ENCODE measurements at regions not wholly inside any gene's neighbourhood (a gene's known extent, or its start where the extent isn't known, plus 50 kb on each side); places are given as distances from the start of the nearest gene placed in this dataset.

GRCh38 chr9:13673348-13673747 lies 393.9 kb upstream of the MPDZ start:
- H3K4me1 Mint-ChIP-seq: no peaks in the 10 kb centered on the region
- H3K27me3 Mint-ChIP-seq: no peaks in the 10 kb centered on the region
- DNase-seq: no peak
- H3K27ac Mint-ChIP-seq: no peak overlapping the region
- H3K4me3 Mint-ChIP-seq: no peak overlapping the region
- no peaks in the 10 kb centered on the region for H3K36me3 Mint-ChIP-seq
- H3K9me3 Mint-ChIP-seq: peaks cover 6% of the 10 kb centered on the region
- CTCF ChIA-PET: no interaction called here

GRCh38 chr9:13665418-13666066 lies 386.1 kb upstream of the MPDZ start:
- Mint-ChIP-seq H3K36me3 (no peaks in the 10 kb centered on the region), H3K4me3 (no peak overlapping the region), H3K4me1 (no peaks in the 10 kb centered on the region), H3K27ac (no peak overlapping the region), H3K27me3 (no peaks in the 10 kb centered on the region), H3K9me3 (peaks cover 12% of the 10 kb centered on the region)
- no peak for DNase-seq
- CTCF ChIA-PET: no interaction called here

GRCh38 chr9:13661014-13661413 lies 381.5 kb upstream of the MPDZ start:
- Mint-ChIP-seq H3K9me3 (peaks cover 12% of the 10 kb centered on the region), H3K4me3 (no peak overlapping the region), H3K4me1 (no peaks in the 10 kb centered on the region), H3K27ac (peak overlapping the region; percentile 50), H3K36me3 (no peaks in the 10 kb centered on the region), H3K27me3 (no peaks in the 10 kb centered on the region)
- no peak for DNase-seq
- CTCF ChIA-PET: no interaction called here

GRCh38 chr9:13651969-13652663 lies 372.6 kb upstream of the MPDZ start:
- H3K4me3 Mint-ChIP-seq: no peak overlapping the region
- H3K9me3 Mint-ChIP-seq: peaks cover 9% of the 10 kb centered on the region
- no peaks in the 10 kb centered on the region for H3K36me3 Mint-ChIP-seq
- no peak for DNase-seq
- H3K27ac Mint-ChIP-seq: no peak overlapping the region
- CTCF ChIA-PET: no interaction called here
- H3K4me1 Mint-ChIP-seq: no peaks in the 10 kb centered on the region
- no peaks in the 10 kb centered on the region for H3K27me3 Mint-ChIP-seq

GRCh38 chr9:13651526-13651925 lies 372.0 kb upstream of the MPDZ start:
- CTCF ChIA-PET: interaction anchor here (0.6 kb wide), 1 partner anchor 76 kb away, joined by 3 read pairs; no protein-coding TSS in a partner anchor
- H3K4me1 Mint-ChIP-seq: no peaks in the 10 kb centered on the region
- H3K27ac Mint-ChIP-seq: no peak overlapping the region
- H3K9me3 Mint-ChIP-seq: peaks cover 7% of the 10 kb centered on the region
- H3K27me3 Mint-ChIP-seq: no peaks in the 10 kb centered on the region
- H3K4me3 Mint-ChIP-seq: no peak overlapping the region
- DNase-seq: no peak
- H3K36me3 Mint-ChIP-seq: no peaks in the 10 kb centered on the region

- H3K4me3 Mint-ChIP-seq: no peak overlapping the region
- no peaks in the 10 kb centered on the region for H3K36me3 Mint-ChIP-seq
- H3K27ac Mint-ChIP-seq: no peak overlapping the region
- CTCF ChIA-PET: no interaction called here
- H3K4me1 Mint-ChIP-seq: no peaks in the 10 kb centered on the region
- no peak for DNase-seq
- H3K27me3 Mint-ChIP-seq: no peaks in the 10 kb centered on the region
- peaks cover 5% of the 10 kb centered on the region for H3K9me3 Mint-ChIP-seq
Measured at GRCh38 chr9:13648676-13649075, 369.2 kb upstream of the MPDZ start.

GRCh38 chr9:13648068-13648467 lies 368.6 kb upstream of the MPDZ start:
- Mint-ChIP-seq H3K4me3 (no peak overlapping the region), H3K9me3 (peaks cover 5% of the 10 kb centered on the region)

GRCh38 chr9:13646500-13647021 lies 367.1 kb upstream of the MPDZ start:
- peaks cover 3% of the 10 kb centered on the region for H3K9me3 Mint-ChIP-seq
- H3K27ac Mint-ChIP-seq: no peak overlapping the region
- H3K4me1 Mint-ChIP-seq: no peaks in the 10 kb centered on the region
- no peak for DNase-seq
- H3K4me3 Mint-ChIP-seq: no peak overlapping the region
- no peaks in the 10 kb centered on the region for H3K36me3 Mint-ChIP-seq
- H3K27me3 Mint-ChIP-seq: no peaks in the 10 kb centered on the region
- CTCF ChIA-PET: no interaction called here

More at GRCh38 chr9:13648068-13648467, 368.6 kb upstream of the MPDZ start:
- no peaks in the 10 kb centered on the region for H3K27me3 Mint-ChIP-seq
- H3K4me1 Mint-ChIP-seq: no peaks in the 10 kb centered on the region
- H3K27ac Mint-ChIP-seq: no peak overlapping the region
- CTCF ChIA-PET: no interaction called here
- no peak for DNase-seq
- H3K36me3 Mint-ChIP-seq: no peaks in the 10 kb centered on the region

- no peak overlapping the region for H3K4me3 Mint-ChIP-seq
- H3K9me3 Mint-ChIP-seq: no peaks in the 10 kb centered on the region
- H3K27ac Mint-ChIP-seq: no peak overlapping the region
- no peak for DNase-seq
- CTCF ChIA-PET: no interaction called here
- no peaks in the 10 kb centered on the region for H3K36me3 Mint-ChIP-seq
- H3K4me1 Mint-ChIP-seq: no peaks in the 10 kb centered on the region
- no peaks in the 10 kb centered on the region for H3K27me3 Mint-ChIP-seq
Measured at GRCh38 chr9:13645557-13645956, 366.1 kb upstream of the MPDZ start.

GRCh38 chr9:13644675-13645074 lies 365.2 kb upstream of the MPDZ start:
- no peak for DNase-seq
- no peak overlapping the region for H3K4me3 Mint-ChIP-seq
- H3K9me3 Mint-ChIP-seq: no peaks in the 10 kb centered on the region
- no peaks in the 10 kb centered on the region for H3K4me1 Mint-ChIP-seq
- no peaks in the 10 kb centered on the region for H3K36me3 Mint-ChIP-seq
- CTCF ChIA-PET: no interaction called here
- no peaks in the 10 kb centered on the region for H3K27me3 Mint-ChIP-seq
- H3K27ac Mint-ChIP-seq: no peak overlapping the region

GRCh38 chr9:13642646-13643045 lies 363.2 kb upstream of the MPDZ start:
- Mint-ChIP-seq H3K27ac (no peak overlapping the region), H3K9me3 (peaks cover 2% of the 10 kb centered on the region), H3K4me1 (no peaks in the 10 kb centered on the region), H3K27me3 (no peaks in the 10 kb centered on the region), H3K36me3 (no peaks in the 10 kb centered on the region), H3K4me3 (no peak overlapping the region)
- DNase-seq: no peak
- CTCF ChIA-PET: no interaction called here

- Mint-ChIP-seq H3K4me1 (no peaks in the 10 kb centered on the region), H3K36me3 (no peaks in the 10 kb centered on the region), H3K9me3 (peaks cover 23% of the 10 kb centered on the region), H3K4me3 (no peak overlapping the region), H3K27ac (no peak overlapping the region), H3K27me3 (no peaks in the 10 kb centered on the region)
- CTCF ChIA-PET: no interaction called here
- DNase-seq: no peak
Measured at GRCh38 chr9:13629067-13629466, 349.6 kb upstream of the MPDZ start.

- H3K27me3 Mint-ChIP-seq: no peaks in the 10 kb centered on the region
- no peak overlapping the region for H3K27ac Mint-ChIP-seq
- CTCF ChIA-PET: no interaction called here
- H3K36me3 Mint-ChIP-seq: no peaks in the 10 kb centered on the region
- H3K4me3 Mint-ChIP-seq: no peak overlapping the region
- H3K4me1 Mint-ChIP-seq: no peaks in the 10 kb centered on the region
- peaks cover 26% of the 10 kb centered on the region for H3K9me3 Mint-ChIP-seq
- DNase-seq: no peak
Measured at GRCh38 chr9:13628526-13628925, 349.0 kb upstream of the MPDZ start.

- CTCF ChIA-PET: no interaction called here
- Mint-ChIP-seq H3K27me3 (no peaks in the 10 kb centered on the region), H3K4me3 (no peak overlapping the region), H3K27ac (no peak overlapping the region), H3K4me1 (no peaks in the 10 kb centered on the region), H3K36me3 (no peaks in the 10 kb centered on the region), H3K9me3 (peaks cover 26% of the 10 kb centered on the region)
- DNase-seq: no peak
Measured at GRCh38 chr9:13627502-13627901, 348.0 kb upstream of the MPDZ start.

- CTCF ChIA-PET: no interaction called here
- no peaks in the 10 kb centered on the region for H3K27me3 Mint-ChIP-seq
- no peak overlapping the region for H3K27ac Mint-ChIP-seq
- no peak overlapping the region for H3K4me3 Mint-ChIP-seq
- no peaks in the 10 kb centered on the region for H3K4me1 Mint-ChIP-seq
- peaks cover 26% of the 10 kb centered on the region for H3K9me3 Mint-ChIP-seq
- DNase-seq: no peak
- no peaks in the 10 kb centered on the region for H3K36me3 Mint-ChIP-seq
Measured at GRCh38 chr9:13627071-13627470, 347.6 kb upstream of the MPDZ start.

Data from activated naive CD4-positive, alpha-beta T cell treated with anti-CD3 and anti-CD28 coated beads, Interleukin-2, amount 10 ng/mL, durations not matched to agents 7 days and 5 days (primary cell).